ENCODE measurements at regions not wholly inside any gene's neighbourhood (a gene's known extent, or its start where the extent isn't known, plus 50 kb on each side); places are given as distances from the start of the nearest gene placed in this dataset.
A peak's percentile ranks its signal among the peaks of the same experiment; 100 is the strongest.

DNA sequence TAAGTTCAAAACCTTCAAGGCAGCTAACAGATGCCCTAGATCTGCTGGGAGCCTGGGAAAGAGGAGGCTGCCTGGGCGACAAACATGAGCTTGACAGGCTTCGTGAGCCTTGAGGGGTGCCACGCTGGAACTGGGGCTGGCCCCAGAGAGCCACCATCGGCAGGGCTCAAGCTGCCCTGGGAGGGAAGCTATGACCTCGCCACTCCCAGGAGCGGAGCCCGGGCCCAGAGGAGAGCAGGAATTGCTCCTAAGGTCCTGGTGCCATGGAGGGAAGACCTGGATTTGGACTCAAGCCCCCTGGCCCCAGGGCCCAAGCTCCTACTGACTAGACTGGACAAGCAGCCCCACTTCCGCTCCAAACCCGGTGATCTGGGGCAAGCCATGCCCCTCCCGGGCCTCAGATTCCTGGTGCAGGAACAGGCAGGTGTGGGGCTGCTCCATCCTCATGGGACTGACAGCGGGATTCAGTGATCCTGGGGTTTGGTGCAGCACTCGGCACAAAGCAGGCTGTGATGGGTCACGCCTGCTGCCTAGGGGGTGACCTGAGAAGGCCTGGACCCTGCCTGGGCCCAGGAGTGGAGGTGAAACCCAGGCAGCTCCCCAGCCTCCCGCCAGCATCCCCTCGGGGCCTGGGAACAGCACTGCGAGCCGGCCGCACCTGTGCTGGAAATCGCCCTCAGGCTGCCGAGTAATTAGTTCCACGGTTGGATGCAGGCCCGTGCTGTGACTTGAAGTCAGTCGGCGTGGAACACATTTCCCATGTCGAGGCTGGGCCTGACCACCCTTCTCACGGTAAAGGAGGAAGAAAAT lies 246.9 kb downstream of the NDUFA10 start:
- DNase-seq (ENCODE audit: low read depth), result no peak
- no peak for TF ChIP-seq CTCF (IDR thresholded peaks at IDR 0.05; ENCODE audit: insufficient read depth, low read depth, low read length)
- H3K4me3 ChIP-seq (ENCODE audit: low read depth, low read length), result no peak overlapping the region

DNA sequence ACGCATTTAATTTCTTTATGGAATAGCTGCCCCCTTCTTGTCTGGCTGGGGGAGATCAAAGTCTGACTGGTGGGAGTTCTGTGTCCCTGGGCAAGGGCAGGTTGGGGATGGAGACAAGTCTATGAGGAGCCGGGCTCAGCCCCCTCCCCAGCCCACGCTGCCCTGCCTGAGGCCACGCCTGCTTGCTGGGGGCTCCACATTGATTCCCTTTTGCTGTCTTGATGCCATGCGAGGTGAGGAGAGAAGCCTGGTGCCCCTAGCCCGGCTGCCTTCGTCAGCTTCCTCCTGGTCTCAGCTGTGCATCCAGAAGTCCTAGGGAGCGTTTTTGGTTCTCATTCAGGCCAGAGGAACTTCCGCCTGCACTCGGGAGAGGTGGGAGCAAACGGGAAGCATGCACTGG lies 247.9 kb downstream of the NDUFA10 start:
- no peak for TF ChIP-seq CTCF (IDR thresholded peaks at IDR 0.05; ENCODE audit: insufficient read depth, low read depth, low read length)
- no peak overlapping the region for H3K4me3 ChIP-seq (ENCODE audit: low read depth, low read length)
- no peak for DNase-seq (ENCODE audit: low read depth)

DNA sequence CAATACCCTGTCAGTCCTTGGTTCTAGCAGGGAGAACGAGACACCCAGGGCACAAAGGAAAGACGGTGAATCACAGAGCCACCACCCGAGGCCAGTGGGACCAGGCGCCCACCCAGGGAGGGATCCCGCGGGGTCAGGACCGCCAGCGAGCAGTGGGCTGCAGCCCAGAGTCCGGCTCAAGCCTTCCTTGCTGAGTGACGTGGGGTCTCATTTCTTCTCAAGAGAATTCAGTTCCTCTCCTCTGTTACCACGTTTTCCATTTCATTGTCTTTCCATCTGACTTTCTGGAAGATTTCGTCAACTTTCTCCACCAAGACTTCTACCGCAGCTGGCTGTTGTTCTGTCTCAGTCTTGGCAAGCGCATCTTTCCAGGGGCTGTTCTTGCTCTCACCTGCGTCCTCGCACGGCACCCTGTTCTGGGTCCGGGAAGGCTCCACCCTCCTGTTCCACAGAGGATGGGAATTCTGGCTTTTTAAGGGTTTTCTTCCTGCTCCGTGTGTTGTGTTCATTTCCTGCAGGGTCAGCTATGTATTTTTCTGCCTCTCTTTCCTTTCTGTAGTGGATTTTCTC lies 248.6 kb downstream of the NDUFA10 start:
- H3K4me3 ChIP-seq (ENCODE audit: low read depth, low read length), result no peak overlapping the region
- DNase-seq (ENCODE audit: low read depth), result no peak
- TF ChIP-seq CTCF (IDR thresholded peaks at IDR 0.05; ENCODE audit: insufficient read depth, low read depth, low read length), result no peak

DNA sequence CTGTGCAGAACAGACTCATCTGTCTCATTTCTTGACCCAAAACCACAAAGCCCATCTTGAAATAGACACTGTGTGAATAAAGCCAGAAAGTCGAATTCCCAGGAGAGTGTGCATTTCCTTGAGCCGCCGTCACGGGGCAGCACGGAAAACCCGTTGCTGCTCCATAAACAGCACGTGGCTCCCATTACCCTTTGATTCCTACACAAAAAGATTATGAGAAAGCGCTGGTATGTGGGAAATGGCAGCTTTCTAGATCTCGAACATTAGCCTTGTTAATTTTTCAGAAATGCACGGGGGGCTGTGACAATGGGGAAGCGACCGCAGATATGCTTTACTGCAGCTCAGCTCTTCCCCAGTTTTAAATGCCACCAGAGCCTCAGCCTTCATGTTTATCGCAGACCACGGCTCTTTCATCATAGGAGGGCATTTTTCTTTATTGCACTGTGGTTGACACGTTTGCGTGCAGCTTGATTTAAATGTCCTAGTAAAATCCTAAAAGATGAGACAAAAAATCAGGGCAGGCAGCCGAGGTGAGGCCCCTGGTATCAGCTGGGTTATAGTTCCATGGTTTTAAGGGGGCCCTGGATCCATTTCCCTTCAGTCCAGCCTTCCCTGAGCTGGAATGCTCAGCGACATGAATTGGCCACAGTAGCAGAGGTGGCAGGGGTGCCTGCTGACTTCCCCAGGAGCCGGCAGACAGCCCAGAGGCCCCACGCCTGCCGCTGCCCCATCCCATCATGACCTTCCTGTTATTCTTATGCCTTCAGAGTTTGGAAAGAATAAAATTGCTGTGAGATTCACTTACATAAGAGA lies 249.3 kb downstream of the NDUFA10 start:
- no peak overlapping the region for H3K4me3 ChIP-seq (ENCODE audit: low read depth, low read length)
- DNase-seq (ENCODE audit: low read depth), result peak; percentile 3
- TF ChIP-seq CTCF (IDR thresholded peaks at IDR 0.05; ENCODE audit: insufficient read depth, low read depth, low read length), result no peak

DNA sequence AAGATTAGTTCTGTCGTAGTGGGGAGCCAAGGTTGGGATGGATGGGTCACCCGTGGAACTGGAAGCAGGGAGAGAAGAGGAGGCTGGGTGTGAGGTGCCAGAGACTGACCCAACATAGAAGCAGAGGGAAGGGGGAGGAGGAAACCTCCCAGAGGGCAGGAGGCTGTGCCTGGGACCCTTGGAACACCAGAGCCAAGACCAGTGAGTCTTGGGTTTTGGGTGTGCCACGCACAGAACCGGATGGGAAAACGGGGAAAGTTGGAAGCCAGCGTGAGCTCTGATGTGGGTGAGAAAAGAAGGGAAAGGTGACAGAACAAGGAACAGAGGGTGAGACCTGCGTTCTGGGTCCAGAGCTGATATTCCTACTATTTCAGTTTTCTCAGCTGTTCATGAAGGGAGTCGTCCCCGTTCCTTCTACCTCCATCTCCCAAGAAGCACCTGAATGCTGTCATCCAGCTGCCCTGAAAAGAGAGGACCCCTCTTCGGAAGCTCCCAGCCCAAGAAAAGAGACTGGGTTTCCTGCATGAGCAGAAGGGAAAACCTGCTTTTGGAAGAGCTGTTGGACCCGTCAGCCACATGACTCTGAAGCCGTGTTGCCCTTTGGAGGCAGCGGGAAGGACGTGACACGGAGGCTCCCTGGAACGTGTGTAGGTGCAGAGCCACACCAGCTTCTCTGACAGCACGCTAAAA lies 250.1 kb downstream of the NDUFA10 start:
- no peak for TF ChIP-seq CTCF (IDR thresholded peaks at IDR 0.05; ENCODE audit: insufficient read depth, low read depth, low read length)

GRCh38 chr2:239774142-239774462 lies 251.0 kb downstream of the NDUFA10 start:
- H3K4me3 ChIP-seq (ENCODE audit: low read depth, low read length), result no peak overlapping the region
- DNase-seq (ENCODE audit: low read depth), result no peak
- no peak for TF ChIP-seq CTCF (IDR thresholded peaks at IDR 0.05; ENCODE audit: insufficient read depth, low read depth, low read length)

More for the DNA sequence above, 250.1 kb downstream of the NDUFA10 start:
- DNase-seq (ENCODE audit: low read depth), result no peak
- H3K4me3 ChIP-seq (ENCODE audit: low read depth, low read length), result no peak overlapping the region
